H9 (cell line): ENCODE measurements at regions not wholly inside any gene's neighbourhood (a gene's known extent, or its start where the extent isn't known, plus 50 kb on each side); places are given as distances from the start of the nearest gene placed in this dataset.

Experiments
- DNase-seq: peaks from one replicate; pipeline ENCODE4 v3.0.0-alpha.2; 2017
- H2AFZ ChIP-seq: one replicate; pipeline ENCODE4 v1.6.1; 2013; ENCODE audit warnings: mild to moderate bottlenecking, low read length, control low read depth, moderate library complexity
- H2AK5ac ChIP-seq: 2 replicates; pipeline ENCODE4 v1.6.1; 2013; ENCODE audit warnings: low read length, control low read depth, mixed read lengths; ENCODE audit not compliant: insufficient read length
- H2BK120ac ChIP-seq: one replicate; pipeline ENCODE4 v1.6.1; 2013; ENCODE audit warnings: low read depth, mild to moderate bottlenecking, low read length, control low read depth, inconsistent platforms; ENCODE audit not compliant: poor library complexity, severe bottlenecking
- H2BK12ac ChIP-seq: 2 replicates; pipeline ENCODE4 v1.6.1; 2013; ENCODE audit warnings: low read length, control low read depth, mixed read lengths, low read depth; ENCODE audit not compliant: insufficient read length
- H2BK15ac ChIP-seq: 2 replicates; pipeline ENCODE4 v1.6.1; 2013; ENCODE audit warnings: low read depth, low read length, control low read depth
- H2BK20ac ChIP-seq: one replicate; pipeline ENCODE4 v1.6.1; 2013; ENCODE audit warnings: low read depth, mild to moderate bottlenecking, low read length, control low read depth, inconsistent platforms; ENCODE audit not compliant: poor library complexity, severe bottlenecking
- H2BK5ac ChIP-seq: 2 replicates; pipeline ENCODE4 v1.6.1; 2013; ENCODE audit warnings: low read length, control low read depth, mixed read lengths; ENCODE audit not compliant: insufficient read length
- H3K14ac ChIP-seq: 2 replicates; pipeline ENCODE4 v1.6.1; 2013; ENCODE audit warnings: low read length, control low read depth; ENCODE audit not compliant: insufficient read depth
- H3K18ac ChIP-seq: 2 replicates; pipeline ENCODE4 v1.6.1; 2013; ENCODE audit warnings: low read depth, mild to moderate bottlenecking, mixed read lengths, low read length, control low read depth; ENCODE audit not compliant: insufficient read length
- H3K23ac ChIP-seq: 2 replicates; pipeline ENCODE4 v1.6.1; 2013; ENCODE audit warnings: low read length, control low read depth, mixed read lengths, low read depth; ENCODE audit not compliant: insufficient read length
- H3K23me2 ChIP-seq: 2 replicates; pipeline ENCODE4 v1.6.1; 2013; ENCODE audit warnings: low read depth, mild to moderate bottlenecking, mixed read lengths, low read length, control low read depth; ENCODE audit not compliant: insufficient read length, poor library complexity, severe bottlenecking
- H3K27ac ChIP-seq: 2 replicates; pipeline ENCODE4 v1.5.1; 2013; ENCODE audit warnings: low read length, control low read depth, mixed read lengths, low read depth; ENCODE audit not compliant: insufficient read length
- H3K27me3 ChIP-seq: 2 replicates; pipeline ENCODE4 v1.6.1; 2013; ENCODE audit warnings: low read length, control low read depth, inconsistent platforms; ENCODE audit not compliant: insufficient read depth
- H3K4ac ChIP-seq: 2 replicates; pipeline ENCODE4 v1.6.1; 2013; ENCODE audit warnings: low read depth, mild to moderate bottlenecking, control low read depth, inconsistent platforms, low read length, moderate library complexity
- H3K4me1 ChIP-seq: 2 replicates; pipeline ENCODE4 v1.6.1; 2013; ENCODE audit warnings: low read length, control low read depth, inconsistent platforms; ENCODE audit not compliant: insufficient read depth
- H3K4me2 ChIP-seq: 2 replicates; pipeline ENCODE4 v1.6.1; 2013; ENCODE audit warnings: low read length, control low read depth, mixed read lengths; ENCODE audit not compliant: insufficient read length, insufficient read depth
- H3K56ac ChIP-seq: 2 replicates; pipeline ENCODE4 v1.6.1; 2013; ENCODE audit warnings: low read depth, mild to moderate bottlenecking, mixed read lengths, low read length, control low read depth; ENCODE audit not compliant: insufficient read length
- H3K79me1 ChIP-seq: 2 replicates; pipeline ENCODE4 v1.6.1; 2013; ENCODE audit warnings: low read depth, mild to moderate bottlenecking, moderate library complexity, low read length, control low read depth, inconsistent platforms; ENCODE audit not compliant: insufficient read depth, poor library complexity, severe bottlenecking
- H3K79me2 ChIP-seq: 2 replicates; pipeline ENCODE4 v1.6.1; 2013; ENCODE audit warnings: low read length, control low read depth, inconsistent platforms; ENCODE audit not compliant: insufficient read depth
- H3K9ac ChIP-seq: 2 replicates; pipeline ENCODE4 v1.6.1; 2013; ENCODE audit warnings: low read length, control low read depth, mixed read lengths; ENCODE audit not compliant: insufficient read length; ENCODE audit errors: extremely low read depth
- H3K9me3 ChIP-seq: one replicate; pipeline ENCODE4 v1.6.1; 2013; ENCODE audit warnings: low read depth, low read length, inconsistent platforms; ENCODE audit not compliant: control insufficient read depth
- H3T11ph ChIP-seq: one replicate; pipeline ENCODE4 v1.6.1; 2013; ENCODE audit warnings: mild to moderate bottlenecking, low read length, control low read depth, inconsistent platforms
- H4K20me1 ChIP-seq: one replicate; pipeline ENCODE4 v1.6.1; 2013; ENCODE audit not compliant: control insufficient read depth, insufficient read length, insufficient read depth
- H4K5ac ChIP-seq: 2 replicates; pipeline ENCODE4 v1.6.1; 2013; ENCODE audit warnings: low read depth, mild to moderate bottlenecking, mixed read lengths, low read length, control low read depth; ENCODE audit not compliant: insufficient read length
- H4K8ac ChIP-seq: replicated peaks from 2 replicates; pipeline ENCODE4 v1.6.1; 2013; ENCODE audit warnings: low read length, control low read depth, mixed read lengths, low read depth; ENCODE audit not compliant: insufficient read length
- H4K91ac ChIP-seq: 2 replicates; pipeline ENCODE4 v1.6.1; 2013; ENCODE audit warnings: low read depth, mild to moderate bottlenecking, moderate library complexity, mixed read lengths, low read length, control low read depth; ENCODE audit not compliant: insufficient read length
- H3K27ac Mint-ChIP-seq, 3 experiments: 2 replicates in 2 of 3; 3 replicates in 1 of 3; pipeline ENCODE4 v1.8.0; 2020 to 2021; ENCODE audit warnings: mixed read lengths in 3 of 3, mild to moderate bottlenecking in 1 of 3, moderate library complexity in 1 of 3
- H3K27me3 Mint-ChIP-seq: 2 replicates; pipeline ENCODE4 v1.8.0; 2021; ENCODE audit warnings: low read depth, mild to moderate bottlenecking, moderate library complexity, mixed read lengths
- H3K36me3 Mint-ChIP-seq, 3 experiments: 2 replicates in 2 of 3; 3 replicates in 1 of 3; pipeline ENCODE4 v1.8.0; 2020 to 2021; ENCODE audit warnings: low read depth in 3 of 3, mixed read lengths in 3 of 3; ENCODE audit not compliant: insufficient read depth in 1 of 3
- H3K4me1 Mint-ChIP-seq, 2 experiments: 2 replicates each; pipeline ENCODE4 v1.8.0; 2020; ENCODE audit warnings: mixed read lengths in 2 of 2
- H3K4me3 Mint-ChIP-seq, 2 experiments: 2 replicates in 1 of 2; 3 replicates in 1 of 2; pipeline ENCODE4 v1.8.0; 2020 to 2021; ENCODE audit warnings: mild to moderate bottlenecking in 2 of 2, mixed read lengths in 2 of 2, moderate library complexity in 1 of 2
- H3K9me3 Mint-ChIP-seq, 2 experiments: 2 replicates in 1 of 2; 3 replicates in 1 of 2; pipeline ENCODE4 v1.8.0; 2020; ENCODE audit warnings: mild to moderate bottlenecking in 2 of 2, mixed read lengths in 2 of 2, moderate library complexity in 1 of 2
- WGBS: extraction: QIAGEN DNeasy Blood & Tissue Kit; methylation state at CpG from one replicate; pipeline ENCODE4 v1.1.7; 2013; ENCODE audit warnings: missing lambda C conversion rate, low lambda C conversion rate, mixed read lengths; ENCODE audit not compliant: insufficient read length; ENCODE audit errors: extremely low coverage; 5-methylcytosine and 5-hydroxymethylcytosine counted together
- TF ChIP-seq, protein P1 (sequence below): fragments of 200-600 bp; sonication (generic); conservative IDR thresholded peaks from 3 replicates; pipeline ENCODE4 v1.8.0; 2021; ENCODE audit warnings: antibody characterized with exemption, mild to moderate bottlenecking

DNA sequence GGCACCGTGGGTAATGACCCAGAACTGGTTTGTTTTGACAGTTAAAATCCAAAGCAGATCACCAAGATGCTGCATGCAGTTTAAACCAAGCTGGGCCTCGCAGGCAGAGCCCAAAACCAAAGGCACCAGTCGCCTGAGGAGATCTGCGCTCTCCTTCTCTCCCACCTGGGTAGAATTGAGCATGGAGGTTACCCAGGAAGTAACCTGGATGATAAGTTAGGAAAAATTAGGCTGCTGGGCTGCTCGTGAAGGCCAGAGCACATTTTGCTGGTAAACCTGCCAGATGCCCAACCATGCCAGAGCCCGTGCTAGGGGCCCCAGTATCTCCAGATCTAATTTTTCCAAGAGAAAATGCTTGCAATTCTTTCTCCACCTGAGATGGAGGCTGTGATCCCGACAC, 388.3 kb upstream of the MGMT start:
- Histone ChIP-seq H3K56ac (no peak overlapping the region), H4K91ac (no peak overlapping the region), H3K23me2 (no peaks in the 10 kb centered on the region), H2BK15ac (no peak overlapping the region), H3K4ac (no peak overlapping the region), H3K18ac (no peak overlapping the region), H3K79me2 (no peaks in the 10 kb centered on the region), H3K9me3 (no peaks in the 10 kb centered on the region), H2BK20ac (no peak overlapping the region), H3K4me2 (no peak overlapping the region), H2AK5ac (no peak overlapping the region), H4K8ac (no peak overlapping the region), H3K14ac (no peak overlapping the region), H3T11ph (no peak overlapping the region), H3K23ac (no peak overlapping the region), H2BK5ac (no peak overlapping the region), H2AFZ (no peak overlapping the region), H3K9ac (no peak overlapping the region), H4K5ac (no peak overlapping the region), H3K27me3 (no peaks in the 10 kb centered on the region), H2BK120ac (no peak overlapping the region), H3K27ac (no peak overlapping the region), H3K4me1 (no peaks in the 10 kb centered on the region), H3K79me1 (no peaks in the 10 kb centered on the region), H4K20me1 (no peaks in the 10 kb centered on the region), H2BK12ac (no peak overlapping the region)
- peaks cover 6% of the 10 kb centered on the region in 2 experiments; a peak in 4 of 5 replicates for H3K9me3 Mint-ChIP-seq
- TF ChIP-seq, protein P1, sequence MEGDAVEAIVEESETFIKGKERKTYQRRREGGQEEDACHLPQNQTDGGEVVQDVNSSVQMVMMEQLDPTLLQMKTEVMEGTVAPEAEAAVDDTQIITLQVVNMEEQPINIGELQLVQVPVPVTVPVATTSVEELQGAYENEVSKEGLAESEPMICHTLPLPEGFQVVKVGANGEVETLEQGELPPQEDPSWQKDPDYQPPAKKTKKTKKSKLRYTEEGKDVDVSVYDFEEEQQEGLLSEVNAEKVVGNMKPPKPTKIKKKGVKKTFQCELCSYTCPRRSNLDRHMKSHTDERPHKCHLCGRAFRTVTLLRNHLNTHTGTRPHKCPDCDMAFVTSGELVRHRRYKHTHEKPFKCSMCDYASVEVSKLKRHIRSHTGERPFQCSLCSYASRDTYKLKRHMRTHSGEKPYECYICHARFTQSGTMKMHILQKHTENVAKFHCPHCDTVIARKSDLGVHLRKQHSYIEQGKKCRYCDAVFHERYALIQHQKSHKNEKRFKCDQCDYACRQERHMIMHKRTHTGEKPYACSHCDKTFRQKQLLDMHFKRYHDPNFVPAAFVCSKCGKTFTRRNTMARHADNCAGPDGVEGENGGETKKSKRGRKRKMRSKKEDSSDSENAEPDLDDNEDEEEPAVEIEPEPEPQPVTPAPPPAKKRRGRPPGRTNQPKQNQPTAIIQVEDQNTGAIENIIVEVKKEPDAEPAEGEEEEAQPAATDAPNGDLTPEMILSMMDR: no peak
- H3K4me1 Mint-ChIP-seq: no peaks in the 10 kb centered on the region
- peaks cover 0 to 11% (median 0%) of the 10 kb centered on the region in 3 experiments; a peak in 1 of 7 replicates for H3K36me3 Mint-ChIP-seq
- no peaks in the 10 kb centered on the region for H3K27me3 Mint-ChIP-seq
- H3K4me3 Mint-ChIP-seq: no peak overlapping the region
- DNase-seq: no peak
- H3K27ac Mint-ChIP-seq: no peak overlapping the region
- WGBS: no CpG with 5 or more reads among the region's 7 CpGs
